GM12865 (cell line): ENCODE measurements at regions not wholly inside any gene's neighbourhood (a gene's known extent, or its start where the extent isn't known, plus 50 kb on each side); places are given as distances from the start of the nearest gene placed in this dataset.

Source experiments
- DNase-seq: peaks from one replicate; pipeline ENCODE4 v3.0.0; 2010; ENCODE audit warnings: low read depth
- H3K4me3 ChIP-seq: 2 replicates; pipeline ENCODE4 v1.5.1; 2011; ENCODE audit warnings: mild to moderate bottlenecking, low read depth, low read length, control low read depth
- TF ChIP-seq, protein P1 (sequence below): IDR thresholded peaks from 2 replicates; pipeline ENCODE4 v1.5.1; 2011; ENCODE audit warnings: low read length, control low read depth, low read depth, inconsistent platforms; ENCODE audit not compliant: insufficient read depth; ENCODE audit errors: missing control alignments

DNA sequence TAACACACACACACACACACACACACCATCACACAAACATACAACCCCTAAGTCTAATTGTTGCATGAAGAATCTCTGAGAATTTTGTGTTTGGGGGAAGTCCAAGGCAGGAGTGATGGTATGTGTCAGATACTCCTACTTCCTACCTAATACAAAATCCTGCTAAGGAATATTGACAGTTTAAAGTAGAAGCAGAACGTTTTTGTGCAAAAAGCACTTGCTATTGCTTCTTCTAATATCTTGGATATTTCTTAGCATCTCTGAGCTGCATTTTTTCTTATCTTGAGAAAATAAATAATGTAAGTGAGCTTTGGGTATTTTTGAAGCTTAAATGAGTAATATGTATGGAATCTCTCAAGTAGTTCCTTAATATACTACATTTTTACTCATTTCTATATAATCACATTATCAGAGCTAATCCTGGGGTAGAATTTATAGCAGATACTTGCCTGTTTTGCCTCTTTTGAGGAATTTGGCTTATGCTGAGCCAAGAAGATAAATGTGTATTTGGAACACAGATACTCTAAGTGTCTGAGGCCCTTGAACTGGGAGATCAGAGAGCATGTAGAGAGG lies 212.3 kb downstream of the DKK1 start:
- TF ChIP-seq, protein P1, sequence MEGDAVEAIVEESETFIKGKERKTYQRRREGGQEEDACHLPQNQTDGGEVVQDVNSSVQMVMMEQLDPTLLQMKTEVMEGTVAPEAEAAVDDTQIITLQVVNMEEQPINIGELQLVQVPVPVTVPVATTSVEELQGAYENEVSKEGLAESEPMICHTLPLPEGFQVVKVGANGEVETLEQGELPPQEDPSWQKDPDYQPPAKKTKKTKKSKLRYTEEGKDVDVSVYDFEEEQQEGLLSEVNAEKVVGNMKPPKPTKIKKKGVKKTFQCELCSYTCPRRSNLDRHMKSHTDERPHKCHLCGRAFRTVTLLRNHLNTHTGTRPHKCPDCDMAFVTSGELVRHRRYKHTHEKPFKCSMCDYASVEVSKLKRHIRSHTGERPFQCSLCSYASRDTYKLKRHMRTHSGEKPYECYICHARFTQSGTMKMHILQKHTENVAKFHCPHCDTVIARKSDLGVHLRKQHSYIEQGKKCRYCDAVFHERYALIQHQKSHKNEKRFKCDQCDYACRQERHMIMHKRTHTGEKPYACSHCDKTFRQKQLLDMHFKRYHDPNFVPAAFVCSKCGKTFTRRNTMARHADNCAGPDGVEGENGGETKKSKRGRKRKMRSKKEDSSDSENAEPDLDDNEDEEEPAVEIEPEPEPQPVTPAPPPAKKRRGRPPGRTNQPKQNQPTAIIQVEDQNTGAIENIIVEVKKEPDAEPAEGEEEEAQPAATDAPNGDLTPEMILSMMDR, result no peak
- H3K4me3 ChIP-seq, result no peak overlapping the region
- no peak for DNase-seq

DNA sequence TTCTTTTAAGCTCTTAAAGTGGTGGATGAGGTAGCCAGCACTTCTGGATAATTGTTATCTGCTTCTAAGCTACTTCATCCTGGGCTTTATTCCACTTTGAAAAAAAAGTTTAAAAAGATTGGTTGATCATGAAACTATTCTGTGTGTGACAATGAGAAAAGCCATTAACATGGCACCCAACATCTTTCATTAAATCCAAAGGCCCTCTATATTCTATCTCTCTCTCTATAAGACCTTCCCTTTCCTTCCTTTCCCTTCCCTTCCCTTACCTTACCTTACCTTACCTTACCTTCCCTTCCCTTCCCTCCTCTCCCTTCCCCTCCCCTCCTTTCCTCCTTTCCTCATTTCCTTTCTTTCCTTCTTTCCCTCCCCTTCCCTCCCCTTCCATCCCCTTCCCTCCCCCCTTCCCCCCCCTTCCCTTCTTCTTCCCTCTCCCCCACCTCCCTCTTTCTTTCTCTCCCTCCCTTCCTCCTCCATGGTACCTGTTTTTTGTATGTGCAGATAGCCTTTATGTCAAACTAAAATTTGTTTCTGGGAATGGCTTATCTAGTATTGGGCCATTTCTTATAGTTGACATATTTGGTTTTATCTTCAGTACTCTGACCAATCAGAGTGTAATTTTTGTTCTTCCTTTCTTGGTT lies 218.7 kb downstream of the DKK1 start:
- TF ChIP-seq, protein P1, result no peak
- H3K4me3 ChIP-seq, result no peak overlapping the region
- DNase-seq, result no peak

DNA sequence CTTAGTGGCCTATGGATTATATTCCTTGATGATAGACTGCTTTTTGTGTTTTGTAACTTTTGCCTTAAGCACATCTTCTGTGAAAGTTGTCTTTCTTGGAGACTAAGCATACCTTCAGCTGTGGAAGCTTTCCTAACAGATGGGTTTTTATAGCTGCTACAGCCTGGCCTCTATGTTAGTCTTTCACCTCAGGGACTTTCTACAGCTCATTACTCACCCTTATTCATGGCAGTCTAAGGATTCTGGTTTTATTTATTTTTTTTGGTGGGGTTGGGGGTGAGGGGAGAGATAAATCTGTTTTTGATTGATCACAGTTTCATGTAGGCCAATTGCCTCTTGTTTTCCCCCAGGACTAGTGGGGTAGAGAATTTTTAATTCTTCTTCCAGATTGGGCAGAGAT lies 219.9 kb downstream of the DKK1 start:
- no peak overlapping the region for H3K4me3 ChIP-seq
- TF ChIP-seq, protein P1, result no peak
- no peak for DNase-seq

DNA sequence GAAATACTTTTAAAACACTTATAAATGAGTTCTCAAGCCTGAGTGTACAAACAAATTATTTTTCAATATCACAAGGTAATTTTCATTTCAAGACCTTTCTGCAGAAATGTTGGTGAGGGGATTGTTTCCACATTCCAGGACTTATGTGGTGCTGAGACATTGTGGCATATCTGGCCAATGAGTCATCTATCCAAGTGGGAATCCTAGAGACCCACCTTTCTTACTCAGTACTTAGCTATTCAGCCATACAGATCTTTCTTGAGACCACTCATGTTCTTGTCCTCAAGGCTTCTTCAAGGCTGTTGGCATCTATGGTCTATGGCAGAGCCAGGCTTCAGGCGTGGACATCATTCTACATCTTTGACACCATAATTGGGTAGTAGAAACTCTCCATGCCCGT lies 225.4 kb downstream of the DKK1 start:
- DNase-seq, result no peak
- TF ChIP-seq, protein P1, result no peak
- no peak overlapping the region for H3K4me3 ChIP-seq

DNA sequence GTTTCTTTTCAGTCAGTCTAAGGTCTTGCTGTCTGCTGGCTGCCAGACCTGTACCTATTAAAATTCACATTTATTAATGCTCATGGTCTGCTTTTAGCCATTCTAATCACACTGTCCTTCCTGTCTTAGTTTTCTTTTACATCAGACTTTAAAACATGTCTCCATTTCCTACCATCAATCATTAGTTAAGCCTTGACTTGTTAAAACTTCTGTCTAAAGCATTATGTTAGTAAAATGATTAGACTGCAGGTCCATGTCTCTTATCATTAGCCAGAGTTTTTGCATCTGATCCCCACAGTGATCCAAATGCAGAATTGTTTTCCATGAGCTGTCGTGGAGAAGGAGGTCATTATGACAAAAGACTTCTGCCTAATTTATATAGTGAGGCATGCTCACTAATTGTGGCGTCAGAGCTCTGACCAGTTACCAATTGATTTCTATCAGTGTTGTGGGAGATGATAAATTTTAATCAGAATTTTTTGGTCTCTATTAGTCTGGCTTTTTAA lies 226.5 kb downstream of the DKK1 start:
- TF ChIP-seq, protein P1, result no peak
- DNase-seq, result no peak
- no peak overlapping the region for H3K4me3 ChIP-seq

DNA sequence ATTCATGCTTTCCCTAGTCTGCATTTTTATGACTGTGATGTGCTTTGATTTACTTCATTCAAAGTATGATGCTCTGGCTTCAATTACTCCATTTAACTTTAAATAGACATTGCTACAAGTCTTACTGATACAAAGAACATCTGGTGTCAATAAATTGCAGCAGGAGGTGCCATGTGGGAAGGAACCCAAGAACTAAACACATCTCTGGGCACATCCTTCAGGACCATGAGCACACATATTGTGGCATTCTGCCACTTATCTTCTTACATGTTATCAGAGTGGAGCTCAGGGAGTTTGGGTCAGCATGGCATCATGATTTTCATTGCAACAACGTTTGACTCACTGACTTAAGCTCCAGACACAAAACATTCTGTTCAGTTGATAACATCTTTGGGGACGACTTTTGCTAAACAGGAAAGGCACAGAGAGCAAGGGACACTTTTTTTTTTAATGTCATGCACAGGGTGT lies 227.0 kb downstream of the DKK1 start:
- no peak for DNase-seq
- H3K4me3 ChIP-seq, result no peak overlapping the region
- TF ChIP-seq, protein P1, result no peak
